Activated naive CD4-positive, alpha-beta T cell treated with anti-CD3 and anti-CD28 coated beads, Interleukin-2, amount 50 U/mL, for 16 hours (primary cell): ENCODE measurements at regions not wholly inside any gene's neighbourhood (a gene's known extent, or its start where the extent isn't known, plus 50 kb on each side); places are given as distances from the start of the nearest gene placed in this dataset.
"Not testable (repeated sequence)": the region's sequence is repeated elsewhere in the genome, so short reads cannot be mapped to it uniquely, and the experiment has no call there.

ENCODE experiments used
- DNase-seq: peaks from one replicate; pipeline ENCODE4 v3.0.0-alpha.2; 2020

- no peak for DNase-seq
Observed at GRCh38 chr15:45869034-45869668, 234.3 kb downstream of the SQOR start.

GRCh38 chr15:45871121-45871855, 236.5 kb downstream of the SQOR start:
- DNase-seq, result no peak

GRCh38 chr15:45873781-45874180, 239.0 kb downstream of the SQOR start:
- DNase-seq, result no peak

GRCh38 chr15:45874566-45874965, 239.7 kb downstream of the SQOR start:
- DNase-seq, result not testable (repeated sequence)

GRCh38 chr15:45884289-45884688, 249.5 kb downstream of the SQOR start:
- no peak for DNase-seq

GRCh38 chr15:45884755-45885445, 250.1 kb downstream of the SQOR start:
- DNase-seq, result no peak

GRCh38 chr15:45885801-45886200, 251.0 kb downstream of the SQOR start:
- no peak for DNase-seq

- DNase-seq, result no peak
Observed at GRCh38 chr15:45891766-45892165, 256.9 kb downstream of the SQOR start.

- DNase-seq, result no peak
Observed at GRCh38 chr15:45892182-45892581, 257.4 kb downstream of the SQOR start.

- no peak for DNase-seq
Observed at GRCh38 chr15:45903283-45903682, 268.5 kb downstream of the SQOR start.

- DNase-seq, result no peak
Observed at GRCh38 chr15:45904019-45904418, 269.2 kb downstream of the SQOR start.

- DNase-seq, result no peak
Observed at GRCh38 chr15:45906230-45906629, 271.4 kb downstream of the SQOR start.

- DNase-seq, result no peak
Observed at GRCh38 chr15:45910671-45911070, 275.8 kb downstream of the SQOR start.

- DNase-seq, result no peak
Observed at GRCh38 chr15:45913451-45913850, 278.6 kb downstream of the SQOR start.

GRCh38 chr15:45914425-45914824, 279.6 kb downstream of the SQOR start:
- no peak for DNase-seq

GRCh38 chr15:45918839-45919238, 284.0 kb downstream of the SQOR start:
- no peak for DNase-seq

- no peak for DNase-seq
Observed at GRCh38 chr15:45919806-45920205, 285.0 kb downstream of the SQOR start.

GRCh38 chr15:45921376-45921775, 286.5 kb downstream of the SQOR start:
- no peak for DNase-seq

- DNase-seq, result no peak
Observed at GRCh38 chr15:45921978-45922377, 287.1 kb downstream of the SQOR start.

GRCh38 chr15:45941367-45941766, 306.5 kb downstream of the SQOR start:
- no peak for DNase-seq

- DNase-seq, result no peak
Observed at GRCh38 chr15:45943240-45943639, 308.4 kb downstream of the SQOR start.

- DNase-seq, result no peak
Observed at GRCh38 chr15:45946111-45946510, 311.3 kb downstream of the SQOR start.

- DNase-seq, result no peak
Observed at GRCh38 chr15:45948181-45948621, 313.4 kb downstream of the SQOR start.

- no peak for DNase-seq
Observed at GRCh38 chr15:45958924-45959323, 324.1 kb downstream of the SQOR start.
